Stimulated activated naive CD8-positive, alpha-beta T cell treated with anti-CD3 and anti-CD28 coated beads, Interleukin-15, Interleukin-2, amounts not matched to agents 100 U/mL and 50 U/mL, for 24 hours (primary cell): ENCODE measurements at regions not wholly inside any gene's neighbourhood (a gene's known extent, or its start where the extent isn't known, plus 50 kb on each side); places are given as distances from the start of the nearest gene placed in this dataset.
"Not testable (repeated sequence)": the region's sequence is repeated elsewhere in the genome, so short reads cannot be mapped to it uniquely, and the experiment has no call there.

Source experiments
- ATAC-seq: fragments of 150-1000 bp; cut with Tn5 transposase; one replicate; pipeline ENCODE4 v1.10.0; 2021
- DNase-seq: peaks from one replicate; pipeline ENCODE4 v3.0.0; 2021

GRCh38 chr4:162469977-162470376, 306.2 kb upstream of the FSTL5 start:
- no peak for DNase-seq
- ATAC-seq, result no peak

DNA sequence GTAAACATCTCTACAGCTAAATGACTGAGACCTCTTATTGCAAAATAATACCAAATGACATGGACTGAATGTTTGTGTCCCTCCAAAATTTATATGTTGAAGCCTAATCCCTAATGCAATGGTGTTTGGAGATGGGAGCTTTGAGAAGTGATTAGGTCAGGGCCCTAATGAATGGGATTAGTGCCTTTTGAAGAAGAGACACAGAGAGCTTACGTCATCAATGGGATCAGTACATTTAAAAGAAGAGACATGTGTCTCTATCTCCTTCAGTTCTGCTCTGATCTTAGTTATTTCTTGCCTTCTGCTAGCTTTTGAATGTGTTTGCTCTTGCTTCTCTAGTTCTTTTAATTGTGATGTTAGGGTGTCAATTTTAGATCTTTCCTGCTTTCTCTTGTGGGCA, 301.6 kb upstream of the FSTL5 start:
- not testable (repeated sequence) for ATAC-seq

DNA sequence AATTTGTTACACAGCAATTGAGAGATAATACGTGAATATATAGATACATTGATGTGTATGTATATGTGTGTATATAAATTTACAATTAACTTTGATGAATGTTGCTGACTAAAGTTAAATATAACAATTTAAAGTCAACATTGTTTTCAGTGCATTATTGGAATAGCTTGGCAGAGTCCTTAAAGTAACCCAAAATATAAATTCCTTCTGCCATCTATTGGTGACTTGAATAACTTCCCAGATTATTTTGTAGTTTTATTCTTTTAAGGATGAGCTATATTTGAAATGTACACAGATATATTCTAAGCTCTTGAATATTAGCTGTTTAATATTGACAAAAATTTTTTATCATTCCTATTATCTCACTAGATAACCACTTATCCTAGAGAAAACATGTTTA, 298.2 kb upstream of the FSTL5 start:
- no peak for DNase-seq

More for the DNA sequence above, 301.6 kb upstream of the FSTL5 start:
- not testable (repeated sequence) for DNase-seq

GRCh38 chr4:162458051-162458450, 294.3 kb upstream of the FSTL5 start:
- no peak for DNase-seq
- no peak for ATAC-seq

More for the DNA sequence above, 298.2 kb upstream of the FSTL5 start:
- no peak for ATAC-seq

GRCh38 chr4:162457071-162457865, 293.5 kb upstream of the FSTL5 start:
- DNase-seq, result no peak
- no peak for ATAC-seq

GRCh38 chr4:162456106-162456505, 292.3 kb upstream of the FSTL5 start:
- no peak for DNase-seq
- ATAC-seq, result no peak

- ATAC-seq, result no peak
Measured at GRCh38 chr4:162450531-162451035, 286.8 kb upstream of the FSTL5 start.

DNA sequence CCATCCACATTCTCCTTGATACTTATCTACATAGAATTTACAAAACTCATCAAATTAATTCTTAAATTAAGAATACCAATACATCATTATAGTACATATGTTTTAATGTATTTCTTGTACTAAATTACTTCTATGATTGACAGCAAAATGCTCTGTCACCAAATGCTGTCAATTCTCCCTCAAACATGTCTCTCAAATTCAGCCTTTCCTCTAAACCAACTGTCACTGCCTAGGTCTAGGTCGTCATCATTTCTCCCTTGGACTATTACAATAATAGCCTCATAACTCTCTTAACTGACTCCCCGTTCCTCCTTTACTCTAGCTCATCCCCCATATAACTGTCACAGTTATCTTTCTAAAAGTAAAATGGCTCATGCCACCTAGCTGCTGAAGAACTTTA, 279.7 kb upstream of the FSTL5 start:
- no peak for DNase-seq
- no peak for ATAC-seq

More at GRCh38 chr4:162450531-162451035, 286.8 kb upstream of the FSTL5 start:
- DNase-seq, result no peak

- DNase-seq (no peak), ATAC-seq (no peak)
Measured at GRCh38 chr4:162442128-162442527, 278.3 kb upstream of the FSTL5 start.

GRCh38 chr4:162422312-162422711, 258.5 kb upstream of the FSTL5 start:
- ATAC-seq, result no peak

GRCh38 chr4:162410854-162411253, 247.1 kb upstream of the FSTL5 start:
- DNase-seq, result no peak
- no peak for ATAC-seq

More at GRCh38 chr4:162422312-162422711, 258.5 kb upstream of the FSTL5 start:
- DNase-seq, result no peak

GRCh38 chr4:162409048-162409447, 245.2 kb upstream of the FSTL5 start:
- DNase-seq, result no peak
- no peak for ATAC-seq

- ATAC-seq (no peak), DNase-seq (no peak)
Measured at GRCh38 chr4:162408309-162408708, 244.5 kb upstream of the FSTL5 start.

- ATAC-seq (no peak), DNase-seq (no peak)
Measured at GRCh38 chr4:162406637-162407365, 243.0 kb upstream of the FSTL5 start.

- DNase-seq (no peak), ATAC-seq (no peak)
Measured at GRCh38 chr4:162403932-162404331, 240.1 kb upstream of the FSTL5 start.

GRCh38 chr4:162403419-162403818, 239.6 kb upstream of the FSTL5 start:
- DNase-seq (no peak), ATAC-seq (no peak)

DNA sequence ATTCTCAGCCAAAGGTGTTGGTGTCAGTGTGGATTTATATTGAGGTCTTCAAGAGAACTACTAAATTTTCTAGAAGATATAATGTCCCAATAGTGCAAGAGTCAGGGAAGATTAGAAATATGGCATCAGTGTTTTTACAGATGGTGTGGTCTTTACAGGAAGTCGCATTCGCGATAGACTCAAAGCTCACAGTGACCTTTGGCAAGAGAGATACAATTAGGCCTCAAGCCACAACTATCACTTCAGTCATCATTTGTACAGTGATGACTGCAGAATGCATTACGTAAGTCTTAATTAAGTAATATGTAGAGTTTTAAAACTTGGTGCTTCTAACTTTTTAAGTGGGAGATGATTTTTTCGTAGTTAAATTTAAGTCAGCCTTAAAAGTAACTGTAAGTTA, 237.2 kb upstream of the FSTL5 start:
- ATAC-seq (no peak), DNase-seq (no peak)

DNA sequence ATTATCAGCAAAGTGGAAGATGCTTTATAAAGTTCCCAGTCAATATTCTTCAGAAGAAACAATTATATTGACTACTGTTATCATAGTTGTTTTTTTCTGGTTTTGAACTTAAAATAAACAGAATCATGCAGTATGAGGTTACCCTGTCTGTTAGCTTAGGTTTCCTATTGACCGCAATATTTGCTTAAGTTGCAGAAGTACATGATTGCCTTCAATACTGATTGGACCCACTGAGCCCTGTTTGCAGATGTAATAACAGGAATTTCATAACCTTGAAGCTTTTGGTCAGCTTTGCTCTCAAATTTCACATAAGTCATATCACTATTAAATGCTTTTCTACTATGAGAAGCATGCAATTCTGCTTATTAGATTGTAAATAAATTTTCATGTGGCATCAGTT, 229.1 kb upstream of the FSTL5 start:
- ATAC-seq (no peak), DNase-seq (no peak)

DNA sequence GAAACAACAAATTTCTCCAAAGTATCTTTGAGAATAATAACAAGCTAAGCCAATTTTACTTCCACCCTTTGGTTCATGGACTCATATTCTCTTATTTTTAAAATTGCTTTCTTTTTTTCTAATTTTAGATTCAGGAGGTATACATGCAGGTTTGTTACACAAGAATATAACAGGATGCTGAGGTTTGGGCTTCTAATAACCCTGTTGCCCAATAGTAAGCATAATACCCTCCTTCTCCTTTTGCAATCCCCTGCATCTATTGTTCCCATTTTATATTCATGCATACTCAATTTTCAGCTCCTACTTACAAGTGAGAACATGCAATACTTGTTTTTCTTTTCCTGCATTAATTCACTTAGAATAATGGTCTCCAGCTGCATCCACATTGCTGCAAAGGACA, 202.3 kb upstream of the FSTL5 start:
- ATAC-seq, result no peak
- no peak for DNase-seq

DNA sequence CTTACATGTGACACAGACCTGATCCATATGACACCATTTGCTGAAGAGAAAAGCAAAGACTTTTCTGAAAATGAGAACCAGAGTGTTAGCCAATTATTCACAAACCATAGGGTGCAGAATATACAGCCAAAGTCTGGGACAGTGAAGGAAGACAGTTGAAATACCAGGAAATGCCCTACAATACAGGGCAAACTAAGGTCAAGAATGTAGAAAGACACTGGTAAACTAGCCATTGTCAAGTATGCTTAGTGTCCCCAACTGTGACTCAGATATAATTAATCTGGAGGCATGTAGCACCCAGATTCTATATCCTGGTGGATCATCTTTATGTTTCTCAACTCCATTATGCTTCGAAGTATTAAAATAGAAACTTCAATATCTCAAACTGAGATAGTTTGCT, 200.9 kb upstream of the FSTL5 start:
- no peak for DNase-seq

DNA sequence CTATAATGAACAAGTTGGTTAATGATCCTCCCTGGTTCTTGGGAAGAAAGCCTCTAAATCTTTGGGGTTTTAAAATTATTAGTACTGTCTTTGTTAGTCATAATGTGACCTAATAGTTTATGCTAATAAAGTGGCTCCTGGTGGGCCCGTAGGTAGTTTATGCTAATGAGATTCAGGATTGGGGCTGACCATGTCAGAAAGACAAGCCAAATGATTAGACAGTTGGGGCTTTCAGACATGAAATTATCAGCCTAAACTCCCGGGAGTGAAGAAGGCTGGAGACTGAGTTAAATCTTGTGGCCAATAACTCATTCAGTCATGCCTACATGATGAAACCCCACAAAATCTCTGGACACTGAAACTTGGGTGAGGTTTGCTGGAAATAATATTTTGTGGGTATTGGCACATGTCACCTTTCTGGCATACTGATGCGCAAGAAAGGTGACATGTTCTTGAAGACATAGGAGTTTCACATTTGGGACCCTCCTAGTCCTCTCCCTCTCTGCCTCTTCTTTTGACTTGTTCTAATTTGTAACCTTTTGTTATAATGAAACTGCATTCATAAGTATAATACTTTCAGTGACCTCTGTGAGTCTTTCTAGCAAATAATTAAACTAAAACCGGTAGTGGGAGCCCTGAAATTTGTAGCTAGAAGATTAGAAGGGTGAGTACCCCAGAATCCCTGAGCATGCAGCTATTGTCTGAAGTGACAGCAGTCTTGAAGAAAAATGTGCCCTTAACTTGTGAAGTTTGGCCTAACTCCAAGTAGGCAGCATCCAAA, 196.8 kb upstream of the FSTL5 start:
- no peak for DNase-seq
- ATAC-seq, result no peak

More for the DNA sequence above, 200.9 kb upstream of the FSTL5 start:
- no peak for ATAC-seq

DNA sequence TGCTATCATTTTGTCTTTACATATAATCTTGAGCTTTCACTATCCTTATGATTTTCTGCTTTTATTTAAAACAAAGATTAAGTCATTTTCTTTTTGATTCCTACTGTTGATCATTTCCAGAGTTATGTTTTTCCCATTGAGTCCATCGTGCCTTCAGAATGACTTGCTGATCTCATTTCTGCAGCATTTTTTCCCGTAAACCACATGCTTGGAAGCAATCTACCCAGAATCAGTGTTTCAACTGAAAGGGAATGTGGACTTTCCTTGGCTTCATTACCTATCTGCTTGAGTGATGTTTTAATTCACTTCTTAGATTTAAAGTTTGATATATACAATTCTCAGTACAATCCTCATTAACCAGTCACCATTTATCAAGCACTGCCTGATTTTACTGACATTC, 192.4 kb upstream of the FSTL5 start:
- DNase-seq (no peak), ATAC-seq (no peak)
